ENCODE measurements at regions not wholly inside any gene's neighbourhood (a gene's known extent, or its start where the extent isn't known, plus 50 kb on each side); places are given as distances from the start of the nearest gene placed in this dataset.

DNA sequence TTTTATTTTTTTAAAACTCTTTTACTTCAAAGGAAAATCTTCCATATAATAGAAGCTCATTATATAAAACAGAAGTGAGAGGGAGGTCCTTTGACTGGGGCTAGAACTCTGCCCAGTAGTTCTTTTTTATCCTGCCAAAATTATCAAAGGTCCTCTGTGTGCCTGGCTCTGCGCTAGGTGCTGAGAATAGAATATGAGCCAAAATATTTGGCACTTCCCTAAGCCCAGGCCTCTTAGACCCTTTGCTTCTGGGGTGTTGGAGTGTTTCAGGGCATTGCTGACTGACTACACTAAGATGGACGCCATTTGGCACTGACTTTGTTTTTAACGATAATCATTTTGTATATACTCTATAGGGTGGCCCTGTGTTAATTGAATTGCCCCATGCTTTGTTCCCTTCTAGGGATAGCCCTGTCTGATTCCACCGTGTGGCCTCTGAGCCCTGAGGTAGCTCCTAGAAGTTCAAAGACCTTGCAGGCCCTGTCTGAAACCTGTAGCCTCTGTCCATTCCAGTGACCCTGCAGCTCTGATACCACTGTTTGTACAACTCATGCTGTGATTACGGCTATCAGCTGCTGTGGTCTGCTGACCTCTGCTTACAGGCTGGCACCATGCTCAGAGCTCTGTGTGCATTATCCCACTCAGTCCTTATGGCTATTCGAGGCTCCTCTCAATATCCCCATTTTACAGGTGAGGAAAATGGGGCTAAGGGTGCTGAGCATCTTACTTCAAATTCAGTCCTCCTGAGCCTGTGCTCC lies 84.3 kb upstream of the SHB start:
- Histone ChIP-seq H3K36me3 (ENCODE audit: control insufficient read depth, insufficient read depth, low read length) (no peaks in the 10 kb centered on the region), H3K4me1 (ENCODE audit: control insufficient read depth, low read depth, low read length) (peaks cover 4% of the 10 kb centered on the region), H2AK5ac (ENCODE audit: low read length) (no peak overlapping the region), H3K9ac (ENCODE audit: low read length) (no peak overlapping the region), H3K18ac (ENCODE audit: low read length) (no peak overlapping the region), H4K8ac (ENCODE audit: low read depth, low read length) (no peak overlapping the region), H3K79me2 (ENCODE audit: control insufficient read depth, insufficient read depth, low read length) (no peaks in the 10 kb centered on the region), H3K4me2 (ENCODE audit: low read length) (no peak overlapping the region), H2BK5ac (ENCODE audit: low read length) (no peak overlapping the region), H3K4ac (ENCODE audit: low read depth, low read length) (no peak overlapping the region), H3K79me1 (ENCODE audit: low read length) (no peaks in the 10 kb centered on the region), H3K4me3 (ENCODE audit: low read length) (no peak overlapping the region), H3K56ac (ENCODE audit: low read length) (no peak overlapping the region), H2BK120ac (ENCODE audit: low read depth, low read length) (no peak overlapping the region), H4K5ac (ENCODE audit: low read length) (no peak overlapping the region), H3K23ac (ENCODE audit: low read length) (no peak overlapping the region), H2BK15ac (replicated peaks; ENCODE audit: low read depth) (no peak overlapping the region), H3K27me3 (ENCODE audit: insufficient read depth, low read length, poor library complexity) (no peaks in the 10 kb centered on the region), H3K27ac (ENCODE audit: low read depth, low read length) (no peak overlapping the region)
- WGBS (ENCODE audit: extremely low coverage, insufficient coverage, low lambda C conversion rate), result no CpG with 5 or more reads among the region's 6 CpGs
- DNase-seq, result no peak

GRCh38 chr9:38149647-38150046 lies 80.6 kb upstream of the SHB start:
- H3K4me2 ChIP-seq (ENCODE audit: low read length), result no peak overlapping the region
- H4K5ac ChIP-seq (ENCODE audit: low read length), result no peak overlapping the region
- no peaks in the 10 kb centered on the region for H3K79me1 ChIP-seq (ENCODE audit: low read length)
- no peak overlapping the region for H2BK120ac ChIP-seq (ENCODE audit: low read depth, low read length)
- H3K36me3 ChIP-seq (ENCODE audit: control insufficient read depth, insufficient read depth, low read length), result no peaks in the 10 kb centered on the region
- no peak overlapping the region for H3K4ac ChIP-seq (ENCODE audit: low read depth, low read length)
- H4K8ac ChIP-seq (ENCODE audit: low read depth, low read length), result no peak overlapping the region
- no peak overlapping the region for H2AK5ac ChIP-seq (ENCODE audit: low read length)
- no peak for DNase-seq
- no peak overlapping the region for H2BK5ac ChIP-seq (ENCODE audit: low read length)
- H3K4me3 ChIP-seq (ENCODE audit: low read length), result no peak overlapping the region
- H3K23ac ChIP-seq (ENCODE audit: low read length), result no peak overlapping the region
- H3K56ac ChIP-seq (ENCODE audit: low read length), result no peak overlapping the region
- H3K27me3 ChIP-seq (ENCODE audit: insufficient read depth, low read length, poor library complexity), result no peaks in the 10 kb centered on the region
- WGBS (ENCODE audit: extremely low coverage, insufficient coverage, low lambda C conversion rate), result no CpG with 5 or more reads among the region's 3 CpGs
- peaks cover 1% of the 10 kb centered on the region for H3K4me1 ChIP-seq (ENCODE audit: control insufficient read depth, low read depth, low read length)
- no peaks in the 10 kb centered on the region for H3K79me2 ChIP-seq (ENCODE audit: control insufficient read depth, insufficient read depth, low read length)
- no peak overlapping the region for H3K9ac ChIP-seq (ENCODE audit: low read length)
- H2BK15ac ChIP-seq (replicated peaks; ENCODE audit: low read depth), result no peak overlapping the region
- H3K18ac ChIP-seq (ENCODE audit: low read length), result no peak overlapping the region
- H3K27ac ChIP-seq (ENCODE audit: low read depth, low read length), result no peak overlapping the region

- H3K4ac ChIP-seq (ENCODE audit: low read depth, low read length), result no peak overlapping the region
- no peak overlapping the region for H3K56ac ChIP-seq (ENCODE audit: low read length)
- no peak overlapping the region for H3K9ac ChIP-seq (ENCODE audit: low read length)
- H2AK5ac ChIP-seq (ENCODE audit: low read length), result no peak overlapping the region
- no peaks in the 10 kb centered on the region for H3K79me2 ChIP-seq (ENCODE audit: control insufficient read depth, insufficient read depth, low read length)
- no peak overlapping the region for H3K4me3 ChIP-seq (ENCODE audit: low read length)
- no peak overlapping the region for H4K5ac ChIP-seq (ENCODE audit: low read length)
- no peak overlapping the region for H3K18ac ChIP-seq (ENCODE audit: low read length)
- no peak overlapping the region for H3K4me2 ChIP-seq (ENCODE audit: low read length)
- H3K27ac ChIP-seq (ENCODE audit: low read depth, low read length), result no peak overlapping the region
- no peak overlapping the region for H2BK15ac ChIP-seq (replicated peaks; ENCODE audit: low read depth)
- no peak overlapping the region for H2BK5ac ChIP-seq (ENCODE audit: low read length)
- H3K4me1 ChIP-seq (ENCODE audit: control insufficient read depth, low read depth, low read length), result peaks cover 1% of the 10 kb centered on the region
- H3K23ac ChIP-seq (ENCODE audit: low read length), result no peak overlapping the region
- H4K8ac ChIP-seq (ENCODE audit: low read depth, low read length), result no peak overlapping the region
- H3K79me1 ChIP-seq (ENCODE audit: low read length), result no peaks in the 10 kb centered on the region
- H2BK120ac ChIP-seq (ENCODE audit: low read depth, low read length), result no peak overlapping the region
- no peak for DNase-seq
- no peaks in the 10 kb centered on the region for H3K36me3 ChIP-seq (ENCODE audit: control insufficient read depth, insufficient read depth, low read length)
- no CpG with 5 or more reads among the region's 8 CpGs for WGBS (ENCODE audit: extremely low coverage, insufficient coverage, low lambda C conversion rate)
- H3K27me3 ChIP-seq (ENCODE audit: insufficient read depth, low read length, poor library complexity), result no peaks in the 10 kb centered on the region
Measured at GRCh38 chr9:38146844-38147243, 77.8 kb upstream of the SHB start.

GRCh38 chr9:38145526-38146053 lies 76.6 kb upstream of the SHB start:
- H4K5ac ChIP-seq (ENCODE audit: low read length), result no peak overlapping the region
- no peak overlapping the region for H4K8ac ChIP-seq (ENCODE audit: low read depth, low read length)
- H3K4me1 ChIP-seq (ENCODE audit: control insufficient read depth, low read depth, low read length), result peaks cover 1% of the 10 kb centered on the region
- no peak overlapping the region for H3K4ac ChIP-seq (ENCODE audit: low read depth, low read length)
- DNase-seq, result no peak
- no peak overlapping the region for H3K9ac ChIP-seq (ENCODE audit: low read length)
- no peaks in the 10 kb centered on the region for H3K36me3 ChIP-seq (ENCODE audit: control insufficient read depth, insufficient read depth, low read length)
- no peak overlapping the region for H3K18ac ChIP-seq (ENCODE audit: low read length)
- no peak overlapping the region for H2BK5ac ChIP-seq (ENCODE audit: low read length)
- H3K56ac ChIP-seq (ENCODE audit: low read length), result no peak overlapping the region
- H3K23ac ChIP-seq (ENCODE audit: low read length), result no peak overlapping the region
- no peak overlapping the region for H3K27ac ChIP-seq (ENCODE audit: low read depth, low read length)
- no CpG with 5 or more reads among the region's 6 CpGs for WGBS (ENCODE audit: extremely low coverage, insufficient coverage, low lambda C conversion rate)
- no peak overlapping the region for H3K4me3 ChIP-seq (ENCODE audit: low read length)
- no peaks in the 10 kb centered on the region for H3K79me2 ChIP-seq (ENCODE audit: control insufficient read depth, insufficient read depth, low read length)
- H3K4me2 ChIP-seq (ENCODE audit: low read length), result no peak overlapping the region
- no peak overlapping the region for H2AK5ac ChIP-seq (ENCODE audit: low read length)
- no peaks in the 10 kb centered on the region for H3K79me1 ChIP-seq (ENCODE audit: low read length)
- no peak overlapping the region for H2BK15ac ChIP-seq (replicated peaks; ENCODE audit: low read depth)
- H3K27me3 ChIP-seq (ENCODE audit: insufficient read depth, low read length, poor library complexity), result no peaks in the 10 kb centered on the region
- no peak overlapping the region for H2BK120ac ChIP-seq (ENCODE audit: low read depth, low read length)

GRCh38 chr9:38144421-38144820 lies 75.4 kb upstream of the SHB start:
- WGBS (ENCODE audit: extremely low coverage, insufficient coverage, low lambda C conversion rate), result no CpG with 5 or more reads among the region's 4 CpGs

More at GRCh38 chr9:38144421-38144820, 75.4 kb upstream of the SHB start:
- Histone ChIP-seq H2BK15ac (replicated peaks; ENCODE audit: low read depth) (no peak overlapping the region), H3K4ac (ENCODE audit: low read depth, low read length) (no peak overlapping the region), H4K8ac (ENCODE audit: low read depth, low read length) (no peak overlapping the region), H3K9ac (ENCODE audit: low read length) (no peak overlapping the region), H3K56ac (ENCODE audit: low read length) (no peak overlapping the region), H2BK120ac (ENCODE audit: low read depth, low read length) (no peak overlapping the region), H3K18ac (ENCODE audit: low read length) (no peak overlapping the region), H3K27me3 (ENCODE audit: insufficient read depth, low read length, poor library complexity) (no peaks in the 10 kb centered on the region), H3K4me1 (ENCODE audit: control insufficient read depth, low read depth, low read length) (peaks cover 1% of the 10 kb centered on the region), H3K4me2 (ENCODE audit: low read length) (no peak overlapping the region), H3K79me1 (ENCODE audit: low read length) (no peaks in the 10 kb centered on the region), H3K36me3 (ENCODE audit: control insufficient read depth, insufficient read depth, low read length) (no peaks in the 10 kb centered on the region), H4K5ac (ENCODE audit: low read length) (no peak overlapping the region), H3K23ac (ENCODE audit: low read length) (no peak overlapping the region), H2AK5ac (ENCODE audit: low read length) (no peak overlapping the region), H3K27ac (ENCODE audit: low read depth, low read length) (no peak overlapping the region), H3K4me3 (ENCODE audit: low read length) (no peak overlapping the region), H3K79me2 (ENCODE audit: control insufficient read depth, insufficient read depth, low read length) (no peaks in the 10 kb centered on the region), H2BK5ac (ENCODE audit: low read length) (no peak overlapping the region)
- peak; percentile 36 for DNase-seq

All from mesendoderm (in vitro differentiated cells).